GM20000 (cell line): ENCODE measurements at regions not wholly inside any gene's neighbourhood (a gene's known extent, or its start where the extent isn't known, plus 50 kb on each side); places are given as distances from the start of the nearest gene placed in this dataset.

Experiments
- DNase-seq: peaks from one replicate; pipeline ENCODE4 v3.0.0; 2012; ENCODE audit warnings: low spot score
- TF ChIP-seq, protein P1 (sequence below): IDR thresholded peaks from 2 replicates; pipeline ENCODE4 v1.5.1; 2012; ENCODE audit warnings: mild to moderate bottlenecking, control low read depth; ENCODE audit errors: extremely low read depth, missing control alignments

DNA sequence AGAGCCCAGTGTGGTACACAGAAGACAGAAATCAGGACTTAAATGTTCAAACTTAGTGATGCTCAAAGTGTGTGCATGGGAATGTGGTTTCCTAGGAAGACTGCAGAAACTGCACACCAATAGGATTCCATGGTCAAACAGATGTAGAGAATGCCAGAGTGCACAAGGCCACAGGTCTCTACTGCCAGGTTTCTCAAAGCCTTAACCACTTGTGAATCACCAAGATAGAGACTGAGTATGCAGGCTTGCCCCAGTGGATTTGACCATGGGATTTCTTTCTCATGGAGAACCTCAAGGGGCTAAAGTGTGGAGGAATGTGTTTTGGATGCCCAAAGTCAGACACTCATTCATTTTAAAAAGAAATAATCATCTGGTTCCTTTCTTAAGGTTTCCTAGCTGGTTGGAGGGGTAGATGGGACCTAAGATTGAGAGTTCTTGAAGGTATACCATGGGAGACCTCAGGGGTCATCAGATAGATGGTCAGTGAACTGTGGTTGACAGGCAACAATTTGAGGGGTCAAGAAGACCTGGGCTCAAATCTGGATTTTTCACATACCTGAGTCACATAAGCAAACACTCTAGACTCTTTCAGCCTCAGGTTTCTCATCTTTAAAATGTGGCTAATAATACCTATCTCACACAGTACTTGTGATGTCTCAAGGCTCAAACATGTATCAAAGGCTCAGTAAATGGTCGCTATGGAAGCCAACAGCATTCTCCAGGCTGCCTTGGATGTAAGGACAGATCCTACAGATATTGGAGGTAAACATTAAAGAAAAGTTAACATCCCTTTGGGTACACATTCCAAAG, 81.1 kb downstream of the BOD1 start:
- DNase-seq: no peak
- TF ChIP-seq, protein P1, sequence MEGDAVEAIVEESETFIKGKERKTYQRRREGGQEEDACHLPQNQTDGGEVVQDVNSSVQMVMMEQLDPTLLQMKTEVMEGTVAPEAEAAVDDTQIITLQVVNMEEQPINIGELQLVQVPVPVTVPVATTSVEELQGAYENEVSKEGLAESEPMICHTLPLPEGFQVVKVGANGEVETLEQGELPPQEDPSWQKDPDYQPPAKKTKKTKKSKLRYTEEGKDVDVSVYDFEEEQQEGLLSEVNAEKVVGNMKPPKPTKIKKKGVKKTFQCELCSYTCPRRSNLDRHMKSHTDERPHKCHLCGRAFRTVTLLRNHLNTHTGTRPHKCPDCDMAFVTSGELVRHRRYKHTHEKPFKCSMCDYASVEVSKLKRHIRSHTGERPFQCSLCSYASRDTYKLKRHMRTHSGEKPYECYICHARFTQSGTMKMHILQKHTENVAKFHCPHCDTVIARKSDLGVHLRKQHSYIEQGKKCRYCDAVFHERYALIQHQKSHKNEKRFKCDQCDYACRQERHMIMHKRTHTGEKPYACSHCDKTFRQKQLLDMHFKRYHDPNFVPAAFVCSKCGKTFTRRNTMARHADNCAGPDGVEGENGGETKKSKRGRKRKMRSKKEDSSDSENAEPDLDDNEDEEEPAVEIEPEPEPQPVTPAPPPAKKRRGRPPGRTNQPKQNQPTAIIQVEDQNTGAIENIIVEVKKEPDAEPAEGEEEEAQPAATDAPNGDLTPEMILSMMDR: no peak

DNA sequence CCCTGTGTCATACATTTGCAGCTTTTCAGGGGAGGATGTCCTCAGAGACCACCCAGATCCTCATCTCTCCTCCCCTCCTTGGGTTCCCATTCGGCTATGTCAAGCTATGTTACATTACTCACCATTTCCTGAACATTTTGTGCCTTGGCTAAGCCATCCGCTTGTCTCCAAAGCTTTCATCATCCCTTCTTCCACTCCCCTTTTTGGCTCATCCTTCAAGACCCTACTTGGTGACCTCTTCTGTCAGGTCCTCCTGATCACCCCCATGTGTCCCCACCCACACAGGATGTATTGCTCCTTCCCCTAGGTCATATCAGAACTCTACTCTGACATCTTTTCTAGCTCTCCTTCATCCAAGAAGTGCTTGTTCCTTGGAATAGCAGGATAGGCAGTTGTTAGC, 81.8 kb downstream of the BOD1 start:
- DNase-seq: no peak
- TF ChIP-seq, protein P1: no peak

DNA sequence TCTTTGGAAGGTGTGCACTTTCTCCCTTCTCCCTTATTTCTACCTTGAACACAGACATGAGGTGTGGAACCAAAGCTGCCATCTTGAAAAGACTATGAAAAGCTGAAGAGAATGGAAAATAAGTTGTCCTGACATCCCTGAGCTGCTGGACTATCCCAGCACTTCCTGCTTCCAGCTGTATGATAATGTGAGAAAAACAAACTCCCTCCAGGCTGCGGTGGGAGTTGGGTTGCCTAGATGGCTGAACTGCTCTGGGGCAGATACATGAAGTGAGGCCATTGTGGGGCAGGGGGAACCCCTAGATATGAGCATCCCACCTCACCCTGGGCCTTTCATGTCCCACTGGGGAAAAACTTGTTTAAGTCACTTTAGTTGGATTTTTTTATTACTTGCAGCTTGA, 82.4 kb downstream of the BOD1 start:
- TF ChIP-seq, protein P1: no peak
- DNase-seq: no peak

DNA sequence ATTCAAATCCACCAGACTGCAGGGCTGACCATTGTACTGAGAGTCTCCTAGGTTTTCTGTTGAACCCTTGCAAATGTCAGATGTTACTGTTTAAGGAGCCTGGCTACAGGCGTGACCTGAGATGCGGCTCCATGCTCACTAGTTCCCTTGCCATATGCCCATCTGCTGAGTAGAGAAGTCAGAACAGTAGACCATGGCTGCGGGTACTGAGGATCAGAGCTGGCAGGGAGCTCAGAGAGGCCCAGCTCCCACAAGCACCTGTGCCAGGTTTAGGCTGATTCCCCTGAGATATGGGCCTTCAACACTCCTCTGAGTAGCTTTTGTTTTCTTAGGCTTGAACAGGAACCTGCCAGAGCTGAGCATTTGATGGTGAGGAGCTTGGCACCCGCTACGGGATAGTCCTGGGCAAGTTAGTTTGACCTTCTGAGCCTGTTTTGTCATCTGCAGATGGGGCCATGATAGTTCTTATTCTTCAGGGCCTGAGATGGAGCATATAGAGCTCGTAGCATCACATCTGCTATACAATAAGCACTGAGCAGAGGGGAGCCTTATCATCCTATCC, 83.7 kb downstream of the BOD1 start:
- TF ChIP-seq, protein P1: no peak
- DNase-seq: no peak

DNA sequence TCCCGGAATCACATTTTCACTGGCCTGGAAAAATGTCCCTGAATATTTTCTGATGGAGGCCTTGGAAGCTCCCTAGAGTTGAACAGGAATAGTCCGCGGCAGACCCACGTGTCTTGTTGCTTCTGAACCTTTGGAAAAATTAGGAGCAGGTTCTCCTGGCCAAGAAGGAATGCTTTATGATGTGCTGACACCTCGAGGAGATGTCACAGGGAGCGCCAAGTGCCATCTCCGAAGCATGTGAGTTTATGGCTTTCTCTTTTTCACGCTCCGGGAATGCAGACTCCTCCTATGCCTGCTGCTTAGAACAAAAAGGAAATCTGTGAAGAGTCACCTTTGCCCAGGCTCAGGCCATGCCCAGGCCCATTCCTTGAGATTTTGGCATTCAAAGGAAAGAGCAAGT, 84.6 kb downstream of the BOD1 start:
- TF ChIP-seq, protein P1: no peak

DNA sequence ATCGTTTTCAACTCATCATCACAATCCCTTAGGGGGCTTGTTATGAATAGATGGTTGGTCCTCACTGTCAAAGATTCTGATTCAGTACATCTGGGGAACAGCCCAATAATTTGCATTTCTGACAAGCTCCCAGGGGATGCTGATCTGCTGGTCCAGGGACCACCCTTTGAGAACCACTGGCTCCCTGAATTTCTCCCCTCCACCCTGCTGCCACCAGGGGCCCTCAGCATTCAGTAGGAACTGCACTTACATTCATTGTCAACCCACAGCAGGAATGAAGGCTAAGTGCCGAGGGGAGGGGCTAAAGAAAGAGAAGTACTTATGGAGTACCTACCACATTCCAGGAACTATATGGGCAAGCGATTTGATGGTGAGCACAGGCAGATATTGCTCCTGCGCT, 85.9 kb downstream of the BOD1 start:
- DNase-seq: no peak
- TF ChIP-seq, protein P1: no peak

More for the DNA sequence above, 84.6 kb downstream of the BOD1 start:
- DNase-seq: no peak

DNA sequence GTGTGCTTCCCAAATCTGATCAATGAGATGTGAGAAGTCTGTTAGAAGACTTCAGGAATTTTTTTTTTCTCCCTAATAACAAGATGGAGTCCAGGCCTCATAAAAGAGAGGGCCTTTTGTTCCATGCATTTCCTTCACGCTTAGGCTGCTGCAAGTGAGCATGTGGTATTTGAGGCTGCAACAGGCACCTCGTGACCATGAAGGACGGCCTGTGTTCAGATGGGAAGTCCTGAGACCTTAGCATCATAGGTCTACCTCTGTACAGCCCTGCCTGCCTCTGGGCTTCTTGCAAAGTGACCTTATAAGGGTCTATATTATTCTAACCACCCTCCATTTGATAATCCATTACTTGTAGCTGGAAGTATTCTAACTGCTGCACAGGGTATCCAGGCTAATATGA, 86.6 kb downstream of the BOD1 start:
- DNase-seq: no peak
- TF ChIP-seq, protein P1: no peak
